Psoas muscle (tissue), 7 donors: ENCODE measurements at regions not wholly inside any gene's neighbourhood (a gene's known extent, or its start where the extent isn't known, plus 50 kb on each side); places are given as distances from the start of the nearest gene placed in this dataset.

ENCODE experiments used
- ATAC-seq, 4 donors: fragments of 200-7000 bp; cut with Tn5 transposase; one replicate each; pipeline ENCODE4 v1.9.1; 2020; ENCODE audit warnings: moderate library complexity in 3 of 4, mild to moderate bottlenecking in 2 of 4
- DNase-seq, 2 donors: peaks; one replicate each; pipeline ENCODE4 v3.0.0-alpha.2; 2020
- H3K27ac ChIP-seq: fragments of 200-600 bp; one replicate; pipeline ENCODE4 v1.8.0; 2022
- H3K27me3 ChIP-seq, 3 donors: fragments of 200-600 bp in 1 of 3; one replicate each; pipeline versions ENCODE4 v1.6.1 to v1.8.0; 2013 to 2022; ENCODE audit warnings: low read length in 2 of 3, mild to moderate bottlenecking in 2 of 3, moderate library complexity in 1 of 3; ENCODE audit not compliant: insufficient read depth in 3 of 3
- H3K36me3 ChIP-seq, 2 donors: fragments of 200-600 bp in 1 of 2; one replicate each; pipeline versions ENCODE4 v1.6.1 to v1.8.0; 2013 to 2022; ENCODE audit warnings: low read depth in 1 of 2, mild to moderate bottlenecking in 1 of 2, moderate library complexity in 1 of 2; ENCODE audit not compliant: insufficient read depth in 1 of 2
- H3K4me1 ChIP-seq: fragments of 200-600 bp; one replicate; pipeline ENCODE4 v1.8.0; 2022
- H3K4me3 ChIP-seq: fragments of 200-600 bp; one replicate; pipeline ENCODE4 v1.8.0; 2022; ENCODE audit warnings: mild to moderate bottlenecking
- H3K9me3 ChIP-seq: fragments of 200-600 bp; one replicate; pipeline ENCODE4 v1.8.0; 2022
- WGBS, 3 donors: extraction: QIAGEN DNeasy Blood & Tissue Kit; methylation state at CpG; one replicate each; pipeline versions ENCODE4 v1.1.6 to v1.1.7; 2013; 5-methylcytosine and 5-hydroxymethylcytosine counted together
- intact Hi-C, 2 donors: fragments of 100-400 bp; cut with DNase I; formaldehyde crosslinking; loops; one replicate each; pipeline versions ENCODE4 v1.11.0 to v1.14.2; 2022
- TF ChIP-seq, protein P1 (sequence below): fragments of 200-600 bp; IDR thresholded peaks from one replicate; pipeline ENCODE4 v1.8.0; 2022; ENCODE audit warnings: antibody characterized with exemption
- donor health status: healthy with polysubstance abuse.
- donor health status: DM: no; HTN: no; CAD: no; lungs with moderate emphysema.
- donor health status: Bipolar disorder and iron deficiency.
- donor health status: healthy.
- donor health status: DM: yes; HTN: yes; CAD: no.
- donor health status: DM: no; HTN: no; CAD: no.
- donor health status: DM: yes; HTN: yes; CAD: no.

DNA sequence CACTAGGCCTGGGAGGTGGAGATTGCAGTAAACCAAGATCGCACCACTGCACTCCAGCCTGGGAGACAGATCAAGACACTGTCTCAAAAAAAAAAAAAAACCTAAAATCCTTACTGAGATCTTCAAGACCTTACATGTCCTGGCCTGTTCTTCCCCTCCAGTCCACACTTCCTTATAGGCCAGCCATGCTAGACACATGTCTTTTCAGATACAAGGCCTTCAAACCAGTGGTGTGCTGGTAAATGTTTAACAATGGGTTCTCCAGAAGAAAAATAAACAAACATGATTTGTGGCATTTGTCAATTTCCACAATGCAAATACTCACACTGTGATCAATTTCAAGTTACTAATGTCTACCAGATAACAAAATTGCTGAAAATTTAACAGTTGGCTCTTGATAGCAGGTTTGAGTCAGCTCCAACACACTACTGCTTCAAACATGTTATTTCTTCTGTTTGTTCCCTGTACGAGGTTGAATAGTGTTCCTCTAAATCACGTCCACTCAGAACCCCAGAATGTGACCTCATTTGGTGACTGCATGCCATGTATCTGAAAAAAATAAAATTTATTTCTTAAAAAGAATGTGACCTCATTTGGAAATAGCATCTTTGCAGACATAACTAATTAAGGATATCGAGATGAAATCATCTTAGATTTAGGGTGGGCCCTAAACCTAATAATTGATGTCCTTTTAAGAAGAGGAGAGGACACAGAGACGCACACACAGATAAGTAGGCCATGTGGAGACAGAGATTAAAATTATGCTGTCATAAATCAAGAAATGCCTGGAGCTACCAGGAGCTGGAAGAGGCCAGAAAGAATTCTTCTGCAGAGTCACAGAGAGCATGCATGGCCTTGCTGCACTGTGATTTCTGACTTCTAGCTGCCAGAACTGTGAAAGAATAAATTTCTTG, 144.4 kb downstream of the ZNF674 start:
- H3K27ac ChIP-seq = no peak overlapping the region
- no peaks in the 10 kb centered on the region for H3K27me3 ChIP-seq
- TF ChIP-seq, protein P1, sequence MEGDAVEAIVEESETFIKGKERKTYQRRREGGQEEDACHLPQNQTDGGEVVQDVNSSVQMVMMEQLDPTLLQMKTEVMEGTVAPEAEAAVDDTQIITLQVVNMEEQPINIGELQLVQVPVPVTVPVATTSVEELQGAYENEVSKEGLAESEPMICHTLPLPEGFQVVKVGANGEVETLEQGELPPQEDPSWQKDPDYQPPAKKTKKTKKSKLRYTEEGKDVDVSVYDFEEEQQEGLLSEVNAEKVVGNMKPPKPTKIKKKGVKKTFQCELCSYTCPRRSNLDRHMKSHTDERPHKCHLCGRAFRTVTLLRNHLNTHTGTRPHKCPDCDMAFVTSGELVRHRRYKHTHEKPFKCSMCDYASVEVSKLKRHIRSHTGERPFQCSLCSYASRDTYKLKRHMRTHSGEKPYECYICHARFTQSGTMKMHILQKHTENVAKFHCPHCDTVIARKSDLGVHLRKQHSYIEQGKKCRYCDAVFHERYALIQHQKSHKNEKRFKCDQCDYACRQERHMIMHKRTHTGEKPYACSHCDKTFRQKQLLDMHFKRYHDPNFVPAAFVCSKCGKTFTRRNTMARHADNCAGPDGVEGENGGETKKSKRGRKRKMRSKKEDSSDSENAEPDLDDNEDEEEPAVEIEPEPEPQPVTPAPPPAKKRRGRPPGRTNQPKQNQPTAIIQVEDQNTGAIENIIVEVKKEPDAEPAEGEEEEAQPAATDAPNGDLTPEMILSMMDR = no peak
- H3K4me3 ChIP-seq = no peak overlapping the region
- H3K9me3 ChIP-seq = no peaks in the 10 kb centered on the region
- no peaks in the 10 kb centered on the region for H3K36me3 ChIP-seq
- no peak for DNase-seq
- H3K4me1 ChIP-seq = no peaks in the 10 kb centered on the region
- WGBS, 3 donors = 73 to 85% (median 83%) methylated on average over 4 to 5 of the region's 5 CpGs
- intact Hi-C loops = loop anchor here in 1 of 2 donors (10.0 kb wide), 1 partner anchor 1076 kb away; no protein-coding TSS in a partner anchor
- ATAC-seq = no peak

DNA sequence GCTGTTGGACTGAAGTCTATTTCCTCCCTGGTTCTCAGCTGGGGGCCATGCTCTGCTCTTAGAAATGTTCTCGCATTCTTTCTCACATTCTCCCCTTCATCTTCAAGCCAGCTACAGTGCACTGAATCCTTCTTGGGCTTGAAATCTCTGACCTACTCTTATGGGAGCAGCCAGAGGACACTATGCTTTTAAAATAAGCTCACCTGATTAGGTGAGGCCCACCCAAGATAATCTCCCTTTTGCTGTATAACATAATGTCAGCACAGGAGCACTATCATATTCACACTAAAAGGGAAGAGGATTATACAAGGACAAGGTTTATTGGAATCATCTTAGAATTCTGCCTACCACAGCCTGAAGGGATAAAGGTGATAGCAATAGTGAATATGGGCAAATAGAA, 146.3 kb downstream of the ZNF674 start:
- no peaks in the 10 kb centered on the region for H3K27me3 ChIP-seq
- H3K4me3 ChIP-seq = no peak overlapping the region
- ATAC-seq = no peak
- intact Hi-C loops = no loop called here
- H3K36me3 ChIP-seq = no peaks in the 10 kb centered on the region
- no peaks in the 10 kb centered on the region for H3K9me3 ChIP-seq
- H3K27ac ChIP-seq = no peak overlapping the region
- H3K4me1 ChIP-seq = no peaks in the 10 kb centered on the region
- WGBS, 3 donors = 80 to 93% (median 83%) methylated on average over 1 of the region's 1 CpG
- TF ChIP-seq, protein P1 = no peak
- DNase-seq = no peak

DNA sequence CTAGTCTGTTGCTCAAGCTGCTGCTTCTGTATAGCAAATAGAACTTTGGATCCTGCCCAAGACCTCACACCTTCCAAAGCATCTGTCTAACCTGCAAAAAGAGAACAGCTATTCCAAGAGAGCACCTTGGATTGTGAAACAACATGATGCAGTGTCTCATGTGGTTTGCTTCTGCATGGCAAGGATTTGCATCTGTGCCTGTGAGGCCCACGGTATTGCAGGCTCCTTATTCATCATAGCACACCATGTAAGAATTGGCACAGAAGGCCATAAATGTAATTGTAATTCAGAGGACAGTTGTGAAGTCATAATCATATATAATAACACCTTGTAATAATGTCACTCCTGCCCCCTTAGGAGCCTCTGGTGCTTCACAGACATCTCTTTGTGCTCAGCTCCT, 147.1 kb downstream of the ZNF674 start:
- H3K4me3 ChIP-seq = no peak overlapping the region
- no peaks in the 10 kb centered on the region for H3K9me3 ChIP-seq
- intact Hi-C loops = no loop called here
- ATAC-seq (no peak), DNase-seq (no peak)
- TF ChIP-seq, protein P1 = no peak
- WGBS, 3 donors = 47 to 74% (median 62%) methylated on average over 1 of the region's 1 CpG
- H3K36me3 ChIP-seq = no peaks in the 10 kb centered on the region
- no peaks in the 10 kb centered on the region for H3K4me1 ChIP-seq
- no peaks in the 10 kb centered on the region for H3K27me3 ChIP-seq
- H3K27ac ChIP-seq = no peak overlapping the region

DNA sequence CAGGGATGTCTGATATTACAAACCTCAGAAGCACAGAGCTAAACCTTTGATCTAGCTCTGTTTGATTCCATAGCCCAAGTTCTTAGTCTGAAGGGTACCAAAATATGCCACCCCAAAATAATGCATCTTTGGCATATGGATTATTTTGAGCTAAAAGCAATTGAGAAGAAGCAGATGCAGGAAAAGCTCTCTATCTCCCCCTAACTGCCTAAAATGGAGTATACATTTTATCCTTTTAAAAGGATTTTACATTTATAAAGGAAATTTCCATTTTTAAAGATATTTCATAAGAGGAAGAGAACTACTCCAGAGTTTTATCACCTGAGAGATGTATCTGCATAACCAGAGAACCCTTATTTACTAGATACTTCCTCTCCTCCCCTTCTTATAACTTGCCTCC, 158.7 kb downstream of the ZNF674 start:
- DNase-seq (no peak), ATAC-seq (no peak)
- Histone ChIP-seq H3K4me3 (no peak overlapping the region), H3K36me3 (no peaks in the 10 kb centered on the region), H3K27me3 (peaks cover 0 to 3% (median 0%) of the 10 kb centered on the region in 3 donors), H3K9me3 (no peaks in the 10 kb centered on the region), H3K27ac (no peak overlapping the region), H3K4me1 (no peaks in the 10 kb centered on the region)
- TF ChIP-seq, protein P1 = no peak
- intact Hi-C loops = no loop called here
